HG03575 (cell line): ENCODE measurements at regions not wholly inside any gene's neighbourhood (a gene's known extent, or its start where the extent isn't known, plus 50 kb on each side); places are given as distances from the start of the nearest gene placed in this dataset.

Source experiments
- ATAC-seq: cut with Tn5 transposase; IDR thresholded peaks from one replicate; pipeline ENCODE4 v1.9.1; 2021; ENCODE audit not compliant: unreplicated experiment, insufficient number of reproducible peaks, low FRiP score; ENCODE audit errors: extremely low read depth

DNA sequence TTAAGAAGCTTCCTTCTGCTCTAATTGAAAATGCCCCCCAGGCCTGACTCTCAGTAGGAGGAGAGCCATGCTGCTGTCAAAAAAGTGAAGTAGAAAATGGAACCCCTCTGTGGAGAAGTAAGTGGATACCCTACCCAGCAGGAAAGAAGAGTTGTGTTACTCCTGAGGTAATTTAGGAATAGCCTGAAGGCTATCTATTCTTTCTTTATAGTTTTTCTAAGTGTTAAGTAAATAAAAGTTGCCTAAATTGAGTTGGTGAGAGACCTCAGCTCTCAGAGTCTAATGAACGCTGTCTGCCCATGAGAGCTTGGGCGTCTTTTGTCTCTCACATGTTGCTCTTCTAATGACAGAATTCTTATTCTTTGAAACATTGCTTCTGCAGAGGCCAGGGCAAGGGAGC is 116.2 kb downstream of the NSUN3 start:
- ATAC-seq, result no peak

- no peak for ATAC-seq
These were observed 120.7 kb downstream of the NSUN3 start for GRCh38 chr3:94183551-94183950.

- no peak for ATAC-seq
These were observed 121.9 kb downstream of the NSUN3 start for GRCh38 chr3:94184781-94185180.

- no peak for ATAC-seq
These were observed 122.9 kb downstream of the NSUN3 start for GRCh38 chr3:94185753-94186152.

GRCh38 chr3:94187697-94188096 is 124.8 kb downstream of the NSUN3 start:
- no peak for ATAC-seq

DNA sequence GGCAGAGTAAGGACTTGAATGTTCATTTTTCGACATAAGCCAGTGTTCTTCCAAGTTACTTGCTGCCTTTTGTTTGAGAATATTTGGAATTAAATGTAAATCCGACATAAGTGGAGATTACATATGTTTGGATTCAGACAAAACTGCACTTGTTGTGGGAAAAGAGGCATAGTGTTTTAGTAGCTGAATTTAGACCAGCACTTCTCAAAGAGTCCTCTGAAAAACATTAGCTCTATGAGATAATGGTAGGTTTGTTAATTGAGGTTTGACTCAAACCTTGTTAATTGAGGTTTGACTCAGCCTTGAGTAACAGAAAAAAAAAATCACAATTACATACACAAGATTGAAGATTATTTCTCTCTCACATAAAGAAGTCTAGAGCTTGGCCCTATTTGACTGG is 132.5 kb downstream of the NSUN3 start:
- no peak for ATAC-seq

- ATAC-seq, result no peak
These were observed 143.4 kb downstream of the NSUN3 start for GRCh38 chr3:94206291-94206690.

GRCh38 chr3:94210256-94210655 is 147.4 kb downstream of the NSUN3 start:
- no peak for ATAC-seq

GRCh38 chr3:94217406-94217805 is 154.5 kb downstream of the NSUN3 start:
- ATAC-seq, result no peak

DNA sequence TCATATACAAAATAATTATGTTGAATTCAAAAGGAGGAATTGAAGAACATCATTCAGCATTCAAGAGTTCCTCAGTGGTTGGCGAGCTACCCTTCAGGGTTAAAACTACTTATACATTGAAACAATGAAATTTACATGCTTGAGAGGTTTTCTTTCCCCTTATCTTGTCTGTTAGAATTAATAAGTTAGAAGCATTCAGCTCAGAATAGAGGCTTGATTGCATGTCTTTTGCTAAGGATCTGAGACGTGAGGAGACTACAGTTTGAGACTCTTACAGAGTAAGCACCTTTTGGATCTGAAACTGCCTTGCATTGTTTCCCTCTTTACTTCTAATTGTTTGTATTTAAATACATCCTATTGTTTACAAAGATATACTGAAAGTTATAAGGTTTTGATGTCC is 157.6 kb downstream of the NSUN3 start:
- ATAC-seq, result no peak

DNA sequence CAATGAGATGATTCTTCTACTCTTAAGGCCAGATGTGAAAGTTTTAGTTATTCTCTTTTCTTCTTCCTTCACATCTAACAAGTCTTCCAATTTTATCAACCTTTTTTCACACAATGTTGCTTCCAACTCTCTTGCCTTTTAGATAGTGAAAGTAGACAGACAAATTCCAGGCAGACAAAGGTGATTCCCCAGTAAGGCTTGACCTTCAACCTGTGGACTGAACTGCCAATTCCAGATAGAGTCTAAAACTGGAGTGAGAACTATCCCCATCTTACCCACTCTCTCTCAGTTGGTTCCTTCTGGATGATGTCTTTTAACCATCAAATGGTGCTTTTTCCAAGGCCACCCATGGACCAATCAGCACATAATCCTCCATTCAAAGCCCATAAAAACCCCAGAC is 159.0 kb downstream of the NSUN3 start:
- no peak for ATAC-seq

DNA sequence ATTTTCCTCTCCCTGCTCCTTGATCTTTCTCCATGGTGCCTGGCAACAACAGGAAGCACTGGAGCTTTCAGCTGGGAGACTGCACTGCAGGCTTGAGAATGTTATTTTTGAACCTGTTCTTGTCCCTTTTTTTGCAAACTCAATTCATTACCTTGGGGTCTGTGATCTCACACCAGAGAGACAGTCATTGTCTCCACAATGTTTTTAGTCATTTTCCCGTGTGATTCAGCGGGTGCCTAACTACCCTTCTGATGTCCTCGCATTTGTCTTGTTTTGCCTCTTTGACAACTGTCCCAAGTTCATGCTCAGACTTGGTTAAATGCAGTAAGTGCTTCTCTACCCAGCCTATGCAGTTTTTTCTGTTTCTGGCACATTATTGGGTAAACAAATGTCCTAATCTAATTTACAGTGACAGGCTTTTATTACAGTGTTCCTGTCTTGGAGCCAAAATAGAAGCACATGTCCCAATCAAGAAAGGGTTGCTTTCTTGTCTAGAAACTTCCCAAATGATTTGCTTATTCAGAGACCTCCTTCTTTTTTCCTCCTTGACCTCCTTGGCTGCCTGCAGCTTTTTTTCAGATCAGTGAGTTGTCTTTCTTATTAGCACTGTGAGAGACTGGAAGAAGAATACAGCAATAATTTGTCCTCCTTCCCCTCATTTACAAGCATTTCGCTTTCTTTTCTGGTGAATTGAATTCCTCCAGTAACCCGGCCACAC is 162.4 kb downstream of the NSUN3 start:
- ATAC-seq, result no peak

DNA sequence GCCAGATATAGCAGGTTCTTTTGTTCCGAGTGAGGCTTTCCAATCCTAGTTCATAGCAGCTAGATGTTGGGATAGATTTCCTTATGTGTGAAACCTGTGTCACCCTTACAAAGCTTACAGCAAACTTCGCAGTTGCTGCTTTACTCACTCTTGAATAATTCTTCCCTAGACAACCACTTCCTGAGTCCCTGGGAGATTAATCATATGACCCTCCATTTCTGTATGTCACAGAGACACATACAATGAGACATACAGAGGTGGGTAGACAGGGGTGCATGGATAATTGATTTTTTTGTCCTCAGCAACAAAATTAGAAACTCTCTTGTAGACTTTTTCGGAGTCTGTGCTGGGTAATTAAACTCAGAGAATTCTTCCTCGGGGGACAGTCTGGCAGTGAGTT is 163.2 kb downstream of the NSUN3 start:
- ATAC-seq, result no peak

- no peak for ATAC-seq
These were observed 170.1 kb downstream of the NSUN3 start for GRCh38 chr3:94232921-94233320.

DNA sequence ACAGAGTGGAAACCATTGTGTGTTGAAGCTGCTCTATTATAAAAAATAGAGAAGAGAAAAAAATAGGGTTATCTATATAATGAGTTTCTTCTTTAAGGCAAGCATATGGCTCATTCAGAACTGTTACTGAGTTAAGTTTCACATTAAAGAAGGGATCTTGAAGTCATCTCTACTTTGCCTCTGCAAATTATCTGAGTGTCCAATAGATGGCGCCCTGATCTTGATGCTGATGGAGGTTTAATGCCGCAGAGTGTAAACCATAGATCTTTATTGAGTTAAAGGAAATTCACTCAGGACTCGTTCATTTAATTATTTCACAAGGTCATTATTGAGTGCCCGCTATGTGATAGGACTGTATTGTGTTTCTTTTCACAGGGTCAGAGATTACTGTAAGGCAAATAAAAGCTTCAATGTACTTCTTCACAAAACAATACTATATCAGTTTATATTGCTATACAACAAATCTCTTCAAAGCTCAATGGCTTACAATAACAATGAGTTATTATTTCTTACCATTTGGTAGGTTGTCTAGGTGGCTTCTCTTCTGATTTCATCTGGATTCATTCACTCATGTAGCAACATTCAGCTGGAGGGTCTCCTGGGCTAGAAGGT is 171.4 kb downstream of the NSUN3 start:
- ATAC-seq, result no peak

DNA sequence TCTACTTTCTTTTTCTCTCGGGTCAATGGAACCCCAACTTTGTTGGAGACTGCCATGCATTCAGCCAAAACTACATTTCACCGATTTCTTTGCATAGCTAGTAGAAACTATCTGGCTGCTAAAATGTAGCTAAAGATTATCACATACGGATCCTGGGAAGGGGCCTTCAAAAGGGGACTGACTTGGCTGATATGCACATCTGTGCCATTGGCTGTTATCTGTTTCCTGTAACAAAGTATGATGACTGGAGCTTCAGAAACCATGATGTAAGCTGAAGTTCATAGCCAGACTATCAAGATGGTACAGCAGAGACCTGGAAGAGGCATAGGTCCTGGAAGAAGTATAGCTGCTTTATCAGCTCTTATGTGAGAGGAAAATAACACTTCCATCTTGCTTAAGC is 179.1 kb downstream of the NSUN3 start:
- ATAC-seq, result no peak

DNA sequence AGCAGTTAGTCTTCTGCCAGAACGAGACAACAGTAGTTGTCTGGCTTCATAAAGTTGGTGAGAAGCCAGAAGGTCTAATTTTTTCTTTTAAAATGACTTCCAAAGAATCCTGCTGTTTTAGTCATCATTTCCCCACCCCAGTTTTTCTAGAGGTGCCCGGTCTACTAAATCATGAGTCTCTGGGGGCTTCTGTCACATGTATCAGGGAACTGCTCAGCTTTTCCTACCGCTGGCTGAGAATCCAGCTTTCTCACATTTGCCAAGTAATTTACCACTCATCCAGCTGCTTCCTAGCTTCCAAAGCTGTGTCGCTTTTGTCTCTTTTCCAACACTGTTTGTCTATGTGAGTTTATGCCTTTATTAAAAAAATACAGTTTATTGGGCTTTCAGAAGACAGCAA is 183.3 kb downstream of the NSUN3 start:
- no peak for ATAC-seq

DNA sequence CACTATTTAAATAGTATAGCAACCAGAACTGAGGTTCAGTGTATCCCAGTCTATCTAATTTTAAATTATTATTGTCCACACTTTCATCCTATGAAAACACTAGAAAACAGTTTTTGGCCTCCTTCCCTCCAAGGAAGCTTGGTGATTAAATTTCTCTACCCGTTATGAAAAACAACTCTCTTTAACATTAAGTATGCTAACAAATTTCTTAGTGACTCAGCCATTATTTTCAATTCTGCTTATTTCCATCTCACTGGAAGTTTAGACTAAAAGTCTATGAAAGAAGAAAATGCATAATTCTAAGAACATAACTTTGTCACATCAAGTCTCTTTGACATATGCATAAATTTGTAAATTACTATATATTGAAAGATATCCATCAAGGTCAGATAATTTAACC is 185.2 kb downstream of the NSUN3 start:
- no peak for ATAC-seq

GRCh38 chr3:94249491-94250079 is 186.7 kb downstream of the NSUN3 start:
- peak; percentile 70 for ATAC-seq

GRCh38 chr3:94251566-94251965 is 188.7 kb downstream of the NSUN3 start:
- ATAC-seq, result no peak

DNA sequence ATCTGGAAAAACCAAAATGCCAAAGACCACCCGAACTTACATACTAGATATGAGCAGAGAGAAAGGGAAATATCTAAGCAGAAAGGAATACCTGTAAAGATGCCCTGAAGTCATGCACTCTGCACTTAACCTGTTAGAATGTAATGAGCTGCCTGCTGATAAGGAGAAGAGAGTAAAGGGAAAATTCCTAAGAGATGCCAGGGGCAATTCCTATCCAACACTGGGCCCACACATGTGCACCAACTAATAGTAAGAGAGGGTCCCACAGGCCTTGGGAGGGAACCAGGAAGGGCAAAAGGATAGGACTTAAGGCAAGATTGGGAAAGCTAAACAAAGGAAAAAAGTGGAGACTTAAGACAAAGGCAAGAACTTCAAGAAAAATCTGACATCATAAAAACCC is 189.5 kb downstream of the NSUN3 start:
- ATAC-seq, result no peak
